ENCODE measurements at regions not wholly inside any gene's neighbourhood (a gene's known extent, or its start where the extent isn't known, plus 50 kb on each side); places are given as distances from the start of the nearest gene placed in this dataset.

- no peaks in the 10 kb centered on the region for H3K4me1 Mint-ChIP-seq
- H3K27me3 Mint-ChIP-seq (ENCODE audit: low read depth), result no peaks in the 10 kb centered on the region
- DNase-seq (ENCODE audit: low read depth, low spot score), result no peak
- H3K4me3 Mint-ChIP-seq, result no peak overlapping the region
- H3K9me3 Mint-ChIP-seq, result peaks cover 4% of the 10 kb centered on the region
- peak overlapping the region; percentile 36 for H3K27ac Mint-ChIP-seq (ENCODE audit: unreplicated experiment)
- TF ChIP-seq CTCF (conservative IDR thresholded peaks at IDR 0.05), result no peak
- H3K36me3 Mint-ChIP-seq (ENCODE audit: low read depth), result peaks cover 4% of the 10 kb centered on the region
Measured at GRCh38 chr4:124610211-124610610, 102.3 kb downstream of the ANKRD50 start.
